GM12891 (cell line): ENCODE measurements at regions not wholly inside any gene's neighbourhood (a gene's known extent, or its start where the extent isn't known, plus 50 kb on each side); places are given as distances from the start of the nearest gene placed in this dataset.

Source experiments
- POLR2A ChIP-seq: IDR thresholded peaks from 2 replicates; pipeline ENCODE4 v1.6.1; 2011; ENCODE audit warnings: low read depth, low read length, control low read depth
- POLR2AphosphoS5 ChIP-seq: IDR thresholded peaks from 2 replicates; pipeline ENCODE4 v1.6.1; 2011; ENCODE audit warnings: low read depth, low read length, control low read depth
- SPI1 ChIP-seq: IDR thresholded peaks from 2 replicates; pipeline ENCODE4 v1.6.1; 2011; ENCODE audit warnings: low read depth, low read length, control low read depth
- TAF1 ChIP-seq: IDR thresholded peaks from 2 replicates; pipeline ENCODE4 v1.6.1; 2011; ENCODE audit warnings: low read depth, low read length, control low read depth

GRCh38 chr14:88947646-88948598 is 123.5 kb downstream of the TTC8 start:
- TF ChIP-seq POLR2AphosphoS5 (no peak), POLR2A (no peak), TAF1 (no peak), SPI1 (no peak)
